ENCODE measurements at regions not wholly inside any gene's neighbourhood (a gene's known extent, or its start where the extent isn't known, plus 50 kb on each side); places are given as distances from the start of the nearest gene placed in this dataset.

GRCh38 chr3:30318110-30318509 is 288.3 kb upstream of the TGFBR2 start:
- Histone ChIP-seq H4K20me1 (ENCODE audit: insufficient read depth, low read length) (no peaks in the 10 kb centered on the region), H3K4me1 (ENCODE audit: control insufficient read depth in 1 of 2, insufficient read depth in 2 of 2, low read length in 2 of 2) (peaks cover 0 to 4% of the 10 kb centered on the region in 2 donors), H3K9ac (ENCODE audit: insufficient read depth, low read length, poor library complexity, severe bottlenecking) (no peak overlapping the region), H3K27ac (ENCODE audit: low read depth in 1 of 2, low read length in 2 of 2) (no peak overlapping the region), H3K79me2 (ENCODE audit: insufficient read depth, low read length) (no peaks in the 10 kb centered on the region), H3K9me3 (replicated peaks in 1 of 2; ENCODE audit: control insufficient read depth in 1 of 2, insufficient read depth in 1 of 2, low read length in 2 of 2) (no peaks in the 10 kb centered on the region), H3K27me3 (ENCODE audit: control insufficient read depth in 2 of 2, insufficient read depth in 2 of 2, low read length in 2 of 2) (no peaks in the 10 kb centered on the region), H3K4me2 (replicated peaks; ENCODE audit: extremely low read depth, low read length, poor library complexity, severe bottlenecking) (no peak overlapping the region), H3K4me3 (replicated peaks in 1 of 3; ENCODE audit: low read depth in 2 of 3, low read length in 3 of 3) (no peak overlapping the region), H3K36me3 (replicated peaks in 1 of 2; ENCODE audit: control insufficient read depth in 1 of 2, insufficient read depth in 2 of 2, low read length in 2 of 2) (no peaks in the 10 kb centered on the region), H2AFZ (ENCODE audit: insufficient read depth, low read depth, low read length, poor library complexity, severe bottlenecking) (no peak overlapping the region)
- intact Hi-C loops (cut with micrococcal nuclease): no loop called here
- Mint-ChIP-seq H3K4me3 (no peak overlapping the region), H3K27me3 (ENCODE audit: low read depth in 3 of 3) (peaks cover 0 to 2% (median 0%) of the 10 kb centered on the region in 3 donors), H3K36me3 (no peaks in the 10 kb centered on the region), H3K27ac (no peak overlapping the region), H3K4me1 (peaks cover 12% of the 10 kb centered on the region), H3K9me3 (peaks cover 0 to 7% (median 0%) of the 10 kb centered on the region in 7 donors)
- TF ChIP-seq, protein P1, sequence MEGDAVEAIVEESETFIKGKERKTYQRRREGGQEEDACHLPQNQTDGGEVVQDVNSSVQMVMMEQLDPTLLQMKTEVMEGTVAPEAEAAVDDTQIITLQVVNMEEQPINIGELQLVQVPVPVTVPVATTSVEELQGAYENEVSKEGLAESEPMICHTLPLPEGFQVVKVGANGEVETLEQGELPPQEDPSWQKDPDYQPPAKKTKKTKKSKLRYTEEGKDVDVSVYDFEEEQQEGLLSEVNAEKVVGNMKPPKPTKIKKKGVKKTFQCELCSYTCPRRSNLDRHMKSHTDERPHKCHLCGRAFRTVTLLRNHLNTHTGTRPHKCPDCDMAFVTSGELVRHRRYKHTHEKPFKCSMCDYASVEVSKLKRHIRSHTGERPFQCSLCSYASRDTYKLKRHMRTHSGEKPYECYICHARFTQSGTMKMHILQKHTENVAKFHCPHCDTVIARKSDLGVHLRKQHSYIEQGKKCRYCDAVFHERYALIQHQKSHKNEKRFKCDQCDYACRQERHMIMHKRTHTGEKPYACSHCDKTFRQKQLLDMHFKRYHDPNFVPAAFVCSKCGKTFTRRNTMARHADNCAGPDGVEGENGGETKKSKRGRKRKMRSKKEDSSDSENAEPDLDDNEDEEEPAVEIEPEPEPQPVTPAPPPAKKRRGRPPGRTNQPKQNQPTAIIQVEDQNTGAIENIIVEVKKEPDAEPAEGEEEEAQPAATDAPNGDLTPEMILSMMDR (IDR thresholded peaks at IDR 0.05): no peak
- DNase-seq: no peak
- no CpG with 5 or more reads among the region's 3 CpGs for WGBS (ENCODE audit: insufficient coverage)

DNA sequence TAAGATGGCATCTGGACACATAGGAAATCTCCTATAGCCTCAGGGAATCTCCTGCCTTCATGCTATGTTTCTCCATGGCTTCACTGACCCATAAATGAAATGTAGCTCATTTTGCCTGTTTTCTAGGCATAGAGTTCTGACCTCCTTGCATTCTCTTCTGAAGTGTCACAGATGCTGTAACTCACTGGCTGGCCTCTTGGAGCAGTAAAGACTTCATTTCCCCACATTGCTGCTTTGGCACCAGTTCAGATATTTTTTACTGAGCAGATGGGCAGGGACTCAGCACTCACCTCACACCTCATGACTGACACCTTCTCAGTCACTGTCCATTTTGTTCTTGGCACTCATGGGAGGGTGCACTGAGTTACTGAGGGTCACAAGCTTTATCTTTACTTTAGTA is 286.7 kb upstream of the TGFBR2 start:
- TF ChIP-seq, protein P1 (IDR thresholded peaks at IDR 0.05): peak; percentile 52
- peak in 2 of 3 donors; percentile 14 to 16 for DNase-seq
- Histone ChIP-seq H3K36me3 (replicated peaks in 1 of 2; ENCODE audit: control insufficient read depth in 1 of 2, insufficient read depth in 2 of 2, low read length in 2 of 2) (no peaks in the 10 kb centered on the region), H3K27me3 (ENCODE audit: control insufficient read depth in 2 of 2, insufficient read depth in 2 of 2, low read length in 2 of 2) (no peaks in the 10 kb centered on the region), H3K4me1 (ENCODE audit: control insufficient read depth in 1 of 2, insufficient read depth in 2 of 2, low read length in 2 of 2) (peaks cover 0 to 1% of the 10 kb centered on the region in 2 donors), H3K9ac (ENCODE audit: insufficient read depth, low read length, poor library complexity, severe bottlenecking) (no peak overlapping the region), H4K20me1 (ENCODE audit: insufficient read depth, low read length) (no peaks in the 10 kb centered on the region), H2AFZ (ENCODE audit: insufficient read depth, low read depth, low read length, poor library complexity, severe bottlenecking) (no peak overlapping the region), H3K9me3 (replicated peaks in 1 of 2; ENCODE audit: control insufficient read depth in 1 of 2, insufficient read depth in 1 of 2, low read length in 2 of 2) (no peaks in the 10 kb centered on the region), H3K4me2 (replicated peaks; ENCODE audit: extremely low read depth, low read length, poor library complexity, severe bottlenecking) (no peak overlapping the region), H3K4me3 (replicated peaks in 1 of 3; ENCODE audit: low read depth in 2 of 3, low read length in 3 of 3) (no peak overlapping the region), H3K27ac (ENCODE audit: low read depth in 1 of 2, low read length in 2 of 2) (no peak overlapping the region), H3K79me2 (ENCODE audit: insufficient read depth, low read length) (no peaks in the 10 kb centered on the region)
- Mint-ChIP-seq H3K27ac (no peak overlapping the region), H3K36me3 (no peaks in the 10 kb centered on the region), H3K4me1 (peaks cover 9% of the 10 kb centered on the region), H3K4me3 (no peak overlapping the region), H3K9me3 (peaks cover 0 to 7% (median 0%) of the 10 kb centered on the region in 7 donors), H3K27me3 (ENCODE audit: low read depth in 3 of 3) (peaks cover 0 to 2% (median 0%) of the 10 kb centered on the region in 3 donors)
- intact Hi-C loops (cut with micrococcal nuclease): no loop called here

All from CD14-positive monocyte (primary cell).